Stomach (tissue), 4 donors: ENCODE measurements at regions not wholly inside any gene's neighbourhood (a gene's known extent, or its start where the extent isn't known, plus 50 kb on each side); places are given as distances from the start of the nearest gene placed in this dataset.

Experiments used
- CTCF ChIP-seq, 7 experiments: fragments of 450-650 bp in 4 of 7; fragments of 200-600 bp in 3 of 7; sonication (generic) in 3 of 7; IDR thresholded peaks; one replicate each; pipeline ENCODE4 v1.5.1; 2016 to 2019; ENCODE audit warnings: antibody characterized with exemption in 7 of 7, control low read depth in 2 of 7, mild to moderate bottlenecking in 1 of 7
- POLR2A ChIP-seq, 4 donors: fragments of 450-650 bp; IDR thresholded peaks; one replicate each; pipeline ENCODE4 v1.6.1; 2016; ENCODE audit warnings: antibody characterized with exemption in 4 of 4, control low read depth in 2 of 4, mild to moderate bottlenecking in 1 of 4, moderate library complexity in 1 of 4

- TF ChIP-seq CTCF (IDR thresholded peaks at IDR 0.05) (no peak), POLR2A (IDR thresholded peaks at IDR 0.05) (no peak)
Measured at GRCh38 chr10:113434315-113434714, 118.5 kb upstream of the HABP2 start.
